Fibroblast of lung (primary cell): ENCODE measurements at regions not wholly inside any gene's neighbourhood (a gene's known extent, or its start where the extent isn't known, plus 50 kb on each side); places are given as distances from the start of the nearest gene placed in this dataset.

Source experiments
- EZH2 ChIP-seq: IDR thresholded peaks from 2 replicates; pipeline ENCODE4 v1.5.1; 2012; ENCODE audit warnings: low read length, control low read depth, mild to moderate bottlenecking; ENCODE audit errors: missing control alignments
- TF ChIP-seq, protein P1 (sequence below), 2 donors: IDR thresholded peaks in 1 of 2; conservative IDR thresholded peaks in 1 of 2; 1 replicate in 1 of 2; 2 replicates in 1 of 2; pipeline ENCODE4 v1.5.1; 2011 to 2012; ENCODE audit warnings: low read length in 2 of 2, control low read depth in 1 of 2, inconsistent platforms in 1 of 2, low read depth in 1 of 2, mild to moderate bottlenecking in 1 of 2

DNA sequence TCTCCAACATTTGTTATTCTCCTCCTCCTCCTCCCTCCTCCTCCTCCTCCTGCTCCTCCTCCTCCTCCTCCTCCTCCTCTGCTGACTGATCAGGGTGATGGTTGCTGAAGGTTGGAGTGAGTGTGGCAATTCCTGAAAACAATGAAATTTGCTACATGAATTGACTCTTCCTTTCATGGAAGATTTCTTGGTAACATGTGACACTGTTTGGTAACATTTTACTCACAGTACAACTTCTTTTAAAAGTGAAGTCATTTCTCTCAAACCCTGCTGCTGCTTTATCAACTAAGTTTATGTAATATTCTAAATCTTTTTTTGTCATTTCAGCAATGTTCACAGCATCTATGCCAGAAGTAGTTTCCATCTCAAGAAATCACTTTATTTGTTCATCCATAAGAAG, 543.0 kb downstream of the MAFB start:
- TF ChIP-seq, protein P1, sequence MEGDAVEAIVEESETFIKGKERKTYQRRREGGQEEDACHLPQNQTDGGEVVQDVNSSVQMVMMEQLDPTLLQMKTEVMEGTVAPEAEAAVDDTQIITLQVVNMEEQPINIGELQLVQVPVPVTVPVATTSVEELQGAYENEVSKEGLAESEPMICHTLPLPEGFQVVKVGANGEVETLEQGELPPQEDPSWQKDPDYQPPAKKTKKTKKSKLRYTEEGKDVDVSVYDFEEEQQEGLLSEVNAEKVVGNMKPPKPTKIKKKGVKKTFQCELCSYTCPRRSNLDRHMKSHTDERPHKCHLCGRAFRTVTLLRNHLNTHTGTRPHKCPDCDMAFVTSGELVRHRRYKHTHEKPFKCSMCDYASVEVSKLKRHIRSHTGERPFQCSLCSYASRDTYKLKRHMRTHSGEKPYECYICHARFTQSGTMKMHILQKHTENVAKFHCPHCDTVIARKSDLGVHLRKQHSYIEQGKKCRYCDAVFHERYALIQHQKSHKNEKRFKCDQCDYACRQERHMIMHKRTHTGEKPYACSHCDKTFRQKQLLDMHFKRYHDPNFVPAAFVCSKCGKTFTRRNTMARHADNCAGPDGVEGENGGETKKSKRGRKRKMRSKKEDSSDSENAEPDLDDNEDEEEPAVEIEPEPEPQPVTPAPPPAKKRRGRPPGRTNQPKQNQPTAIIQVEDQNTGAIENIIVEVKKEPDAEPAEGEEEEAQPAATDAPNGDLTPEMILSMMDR (conservative IDR thresholded peaks at IDR 0.05 in 1 of 2, IDR thresholded peaks at IDR 0.05 in 1 of 2; ENCODE audit: low read depth in 1 of 2, low read length in 2 of 2) = no peak
- TF ChIP-seq EZH2 = no peak
